ENCODE measurements at regions not wholly inside any gene's neighbourhood (a gene's known extent, or its start where the extent isn't known, plus 50 kb on each side); places are given as distances from the start of the nearest gene placed in this dataset.

DNA sequence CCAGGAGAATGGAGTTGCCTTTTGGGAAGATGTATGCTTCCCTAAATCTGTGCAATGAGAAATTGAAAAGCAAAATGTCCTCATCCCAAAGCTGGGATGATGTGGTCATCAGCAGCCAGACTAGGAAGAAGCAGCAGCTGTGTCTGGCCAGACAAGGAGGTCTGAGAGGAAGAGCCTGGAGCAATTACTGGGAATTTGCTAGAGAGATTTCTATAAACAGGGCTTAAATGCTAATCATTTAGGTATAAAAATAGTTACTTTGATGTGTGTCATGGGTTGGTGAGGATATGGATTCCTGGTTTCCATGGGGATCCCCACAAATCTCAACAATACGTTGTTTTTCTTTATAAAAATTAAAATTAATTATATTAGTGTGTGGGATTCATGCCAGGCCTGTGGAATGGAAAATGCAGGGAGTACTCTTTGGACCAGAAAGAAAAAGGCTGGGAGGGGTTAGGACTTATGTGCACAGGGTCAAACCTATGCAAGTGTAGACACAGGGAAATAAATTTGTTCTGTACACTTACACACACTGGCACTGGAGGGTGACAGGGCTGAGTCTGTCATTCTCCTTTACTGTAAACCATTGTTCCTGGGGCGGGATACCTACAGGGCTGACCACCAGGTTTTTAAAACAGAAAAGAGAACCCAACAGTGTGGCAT, 58.7 kb upstream of the TRPC7 start:
- intact Hi-C loops (cut with micrococcal nuclease): loop anchor here (2.0 kb wide), 1 partner anchor 537 kb away; no protein-coding TSS in a partner anchor

- intact Hi-C loops (cut with micrococcal nuclease): no loop called here
Measured at GRCh38 chr5:136420168-136420898, 55.0 kb upstream of the TRPC7 start.

DNA sequence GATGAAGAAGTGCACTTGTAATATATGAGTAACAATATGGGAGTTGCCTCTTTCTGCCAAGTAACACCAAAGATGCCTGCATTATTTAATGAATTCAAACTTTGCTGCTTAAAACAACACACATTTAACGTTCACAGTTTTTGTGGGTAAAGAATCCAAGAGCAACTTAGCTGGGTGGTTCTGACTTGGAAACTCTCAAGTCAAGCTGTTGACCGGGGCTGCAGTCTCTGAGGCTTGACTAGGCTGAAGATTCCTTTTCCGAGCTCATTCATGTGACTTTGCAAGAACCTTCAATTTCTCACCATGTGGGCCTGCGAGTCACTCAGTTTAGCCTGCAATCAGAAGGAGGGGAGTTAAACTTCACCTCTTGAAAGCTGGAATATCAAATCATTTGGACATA, 53.0 kb upstream of the TRPC7 start:
- intact Hi-C loops (cut with micrococcal nuclease): no loop called here

All from T-helper 2 cell treated with Interferon-gamma antibody and Interleukin-4, amounts not matched to agents 100 ng/mL and 5 ng/mL, for 36 hours (primary cell).